K562 (cell line): ENCODE measurements at regions not wholly inside any gene's neighbourhood (a gene's known extent, or its start where the extent isn't known, plus 50 kb on each side); places are given as distances from the start of the nearest gene placed in this dataset.

Source experiments
- ATAC-seq: fragments of 200-7000 bp; cut with Tn5 transposase; 3 replicates; pipeline ENCODE4 v1.9.1; 2020; ENCODE audit warnings: moderate library complexity
- BruUV-seq: library from RNA; stranded (reverse); fragments of 400-500 nt; replicated peaks from 2 replicates; lab custom pipeline; 2021; lab: Mats Ljungman, UMichigan
- CTCF ChIA-PET: fragments of 300-600 bp; formaldehyde crosslinking; extraction: SDS; loops from one replicate; lab custom pipeline; 2021; ENCODE audit warnings: low intra/inter-chr PET ratio; lab: Yijun Ruan, JAX
- POLR2A ChIA-PET: fragments of 300-600, 350-650 bp; sonication (Branson Sonifier 250); formaldehyde crosslinking; extraction: SDS; loops from one replicate; lab custom pipeline; 2021; ENCODE audit warnings: antibody characterized with exemption, inconsistent platforms; lab: Yijun Ruan, JAX
- DNase-seq, 4 experiments: peaks; one replicate each; pipeline versions ENCODE4 v3.0.0 to v3.0.0-alpha.2; 2011 to 2018; ENCODE audit warnings: low spot score in 3 of 4, mixed read lengths in 3 of 4; ENCODE audit errors: extremely low read depth in 1 of 4
- FAIRE-seq: peaks from 2 replicates; lab custom pipeline; 2011; peaks lifted over from hg19 to GRCh38; lab: Jason Lieb, UNC
- H2AFZ ChIP-seq: 2 replicates; pipeline ENCODE4 v1.6.0; 2011; ENCODE audit warnings: low read depth, low read length, control low read depth, inconsistent platforms
- H3K27ac ChIP-seq: fragments of 200-600 bp; 3 replicates; pipeline ENCODE4 v1.8.0; 2011; ENCODE audit warnings: low read depth, mild to moderate bottlenecking, control low read depth, inconsistent platforms, low read length, moderate library complexity, mixed read lengths; ENCODE audit errors: extremely low read depth
- H3K27me3 ChIP-seq, 2 experiments: fragments of 300-600 bp in 1 of 2; 2 replicates in 1 of 2; 3 replicates in 1 of 2; pipeline versions ENCODE4 v1.6.0 to v1.8.0; 2011; ENCODE audit warnings: inconsistent platforms in 2 of 2, low read length in 2 of 2, mild to moderate bottlenecking in 1 of 2, mixed read lengths in 1 of 2, moderate library complexity in 1 of 2; ENCODE audit not compliant: control insufficient read depth in 2 of 2, insufficient read depth in 2 of 2
- H3K36me3 ChIP-seq: fragments of 300-600 bp; 3 replicates; pipeline ENCODE4 v1.8.0; 2011; ENCODE audit warnings: mild to moderate bottlenecking, low read length, inconsistent platforms; ENCODE audit not compliant: control insufficient read depth, insufficient read depth
- H3K4me1 ChIP-seq, 2 experiments: fragments of 200-600 bp in 1 of 2; replicated peaks in 1 of 2; 2 replicates in 1 of 2; 3 replicates in 1 of 2; pipeline versions ENCODE4 v1.5.1 to v1.8.0; 2011; ENCODE audit warnings: inconsistent platforms in 2 of 2, low read length in 2 of 2, mild to moderate bottlenecking in 1 of 2, mixed read lengths in 1 of 2, moderate library complexity in 1 of 2; ENCODE audit not compliant: control insufficient read depth in 2 of 2, insufficient read depth in 2 of 2
- H3K4me2 ChIP-seq: 2 replicates; pipeline ENCODE4 v1.6.1; 2011; ENCODE audit warnings: low read length, control low read depth, inconsistent platforms, mixed read lengths; ENCODE audit not compliant: insufficient read depth
- H3K4me3 ChIP-seq: fragments of 200-600 bp; sonication (generic), shearing (Covaris generic); 2 replicates; pipeline ENCODE4 v1.5.1; 2016; ENCODE audit warnings: control low read depth, inconsistent platforms
- H3K79me2 ChIP-seq: fragments of 200-600 bp; 3 replicates; pipeline ENCODE4 v1.8.0; 2011; ENCODE audit warnings: low read length, inconsistent platforms; ENCODE audit not compliant: control insufficient read depth, insufficient read depth
- H3K9ac ChIP-seq, 2 experiments: 2 replicates each; pipeline versions ENCODE4 v1.6.0 to v1.6.1; 2011; ENCODE audit warnings: low read depth in 2 of 2, low read length in 2 of 2, control low read depth in 1 of 2, inconsistent platforms in 1 of 2, mild to moderate bottlenecking in 1 of 2, mixed read lengths in 1 of 2; ENCODE audit not compliant: insufficient read depth in 1 of 2
- H3K9me1 ChIP-seq: one replicate; pipeline ENCODE4 v1.6.0; 2011; ENCODE audit warnings: inconsistent platforms, mild to moderate bottlenecking, low read length, moderate library complexity; ENCODE audit not compliant: control insufficient read depth, insufficient read depth
- H3K9me3 ChIP-seq: replicated peaks from 2 replicates; pipeline ENCODE4 v1.5.1; 2011; ENCODE audit warnings: low read depth, low read length, inconsistent platforms; ENCODE audit not compliant: control insufficient read depth, insufficient read depth
- H4K20me1 ChIP-seq: replicated peaks from 2 replicates; pipeline ENCODE4 v1.6.1; 2011; ENCODE audit warnings: low read length, inconsistent platforms, mixed read lengths; ENCODE audit not compliant: control insufficient read depth, insufficient read depth
- HDAC8 ChIP-seq: fragments of 450-650 bp; IDR thresholded peaks from 2 replicates; pipeline ENCODE4 v1.6.1; 2016; ENCODE audit warnings: mild to moderate bottlenecking, missing genetic modification characterization, moderate library complexity, missing compliant biosample characterization
- RBM17 ChIP-seq: fragments of 200-400 bp; formaldehyde crosslinking; IDR thresholded peaks from 2 replicates; pipeline ENCODE4 v1.6.1; 2017; ENCODE audit warnings: low read depth, mild to moderate bottlenecking, low read length, borderline replicate concordance
- RFX5 ChIP-seq: IDR thresholded peaks from 2 replicates; pipeline ENCODE4 v1.6.1; 2011; ENCODE audit warnings: low read depth, mild to moderate bottlenecking, improper control_type of control experiment, low read length
- ZNF212 ChIP-seq: fragments of 450-650 bp; formaldehyde crosslinking; IDR thresholded peaks from 2 replicates; pipeline ENCODE4 v1.4.0; 2020; ENCODE audit warnings: mild to moderate bottlenecking
- WGBS: fragments of 100-300 bp; shearing (Covaris generic); methylation state at CpG from one replicate; pipeline ENCODE4 v1.1.6; 2016; ENCODE audit warnings: low coverage, mixed read lengths; ENCODE audit not compliant: insufficient coverage; ENCODE audit errors: missing lambda C conversion rate; 5-methylcytosine and 5-hydroxymethylcytosine counted together
- in situ Hi-C: fragments of 300-500 bp; cut with MboI; formaldehyde crosslinking; loops from 4 replicates; pipeline ENCODE4 v1.15.0; 2018; ENCODE audit warnings: inconsistent platforms, mixed read lengths
- intact Hi-C: fragments of 100-400 bp; cut with micrococcal nuclease; formaldehyde crosslinking; loops from 2 replicates; pipeline ENCODE4 v1.14.2; 2022
- TF ChIP-seq, protein P1 (sequence below): fragments of 450-650 bp; formaldehyde crosslinking; IDR thresholded peaks from 2 replicates; pipeline ENCODE4 v1.4.0; 2020; ENCODE audit warnings: mild to moderate bottlenecking, moderate library complexity

DNA sequence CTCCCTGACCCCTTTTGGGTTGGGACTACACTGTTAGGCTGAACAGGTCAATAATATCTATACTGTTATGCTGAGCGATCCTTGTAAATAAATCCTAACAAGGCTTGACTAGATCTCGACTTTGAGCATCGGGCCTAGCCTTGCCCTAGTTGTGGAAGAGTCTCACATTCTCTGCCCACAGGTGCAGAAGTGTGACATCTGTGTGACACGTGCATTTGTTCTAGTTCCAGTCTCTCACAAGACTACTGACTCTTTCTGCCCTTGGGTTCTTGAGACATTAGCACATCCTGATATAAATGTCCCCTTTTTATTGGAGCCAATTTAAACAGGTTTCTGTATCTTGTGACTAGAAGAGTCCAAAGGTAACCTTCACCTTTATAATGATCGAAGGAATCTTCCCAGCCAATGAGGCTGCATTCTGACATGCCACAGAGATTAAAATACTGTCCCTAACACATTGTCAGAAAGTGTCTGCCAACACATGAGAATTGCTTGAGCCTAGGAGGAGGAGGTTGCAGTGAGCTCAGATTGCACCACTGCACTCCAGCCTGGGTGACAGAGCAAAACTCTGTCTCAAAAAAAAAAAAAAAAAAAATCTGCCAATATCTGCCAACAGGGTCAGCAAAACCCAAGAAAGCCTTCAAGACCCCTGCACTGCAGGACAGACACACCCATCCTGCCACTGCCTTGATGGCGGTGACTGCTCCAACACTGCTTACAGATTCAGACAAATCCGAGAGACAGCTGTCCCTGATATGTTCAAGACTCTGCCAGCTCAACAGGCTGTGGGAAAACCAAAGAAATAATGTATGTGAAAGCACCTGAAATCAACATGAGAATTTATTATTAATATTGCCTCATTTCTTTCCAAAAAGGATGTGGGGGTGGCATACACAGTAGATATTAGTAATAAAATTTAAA is 56.5 kb upstream of the PSEN2 start:
- 10% methylated on average over 7 of the region's 7 CpGs for WGBS
- H3K9me3 ChIP-seq: no peaks in the 10 kb centered on the region
- H3K4me3 ChIP-seq: no peak overlapping the region
- ChIA-PET CTCF (no interaction called here), POLR2A (interaction anchor here (2.8 to 3.4 kb wide), 2 partner anchors 9 to 12 kb away, joined by 15 to 21 read pairs; no protein-coding TSS in a partner anchor)
- no peaks in the 10 kb centered on the region for H3K79me2 ChIP-seq
- H3K27ac ChIP-seq: no peak overlapping the region
- H3K4me2 ChIP-seq: no peak overlapping the region
- no peak for ATAC-seq
- H3K4me1 ChIP-seq: no peaks in the 10 kb centered on the region
- no peak for DNase-seq
- H4K20me1 ChIP-seq: no peaks in the 10 kb centered on the region
- no peaks in the 10 kb centered on the region for H3K36me3 ChIP-seq
- no peak overlapping the region for H2AFZ ChIP-seq
- no TSS peak for BruUV-seq
- FAIRE-seq: no peak
- in situ Hi-C loops (no loop called here), intact Hi-C loops (no loop called here)
- H3K9me1 ChIP-seq: no peaks in the 10 kb centered on the region
- peaks cover 36 to 56% of the 10 kb centered on the region in 2 experiments; a peak in 4 of 5 replicates for H3K27me3 ChIP-seq
- no peak overlapping the region for H3K9ac ChIP-seq
- TF ChIP-seq ZNF212 (CRISPR knock-in tag) (no peak), RBM17 (no peak), HDAC8 (tag) (no peak), RFX5 (no peak)
- TF ChIP-seq, protein P1, sequence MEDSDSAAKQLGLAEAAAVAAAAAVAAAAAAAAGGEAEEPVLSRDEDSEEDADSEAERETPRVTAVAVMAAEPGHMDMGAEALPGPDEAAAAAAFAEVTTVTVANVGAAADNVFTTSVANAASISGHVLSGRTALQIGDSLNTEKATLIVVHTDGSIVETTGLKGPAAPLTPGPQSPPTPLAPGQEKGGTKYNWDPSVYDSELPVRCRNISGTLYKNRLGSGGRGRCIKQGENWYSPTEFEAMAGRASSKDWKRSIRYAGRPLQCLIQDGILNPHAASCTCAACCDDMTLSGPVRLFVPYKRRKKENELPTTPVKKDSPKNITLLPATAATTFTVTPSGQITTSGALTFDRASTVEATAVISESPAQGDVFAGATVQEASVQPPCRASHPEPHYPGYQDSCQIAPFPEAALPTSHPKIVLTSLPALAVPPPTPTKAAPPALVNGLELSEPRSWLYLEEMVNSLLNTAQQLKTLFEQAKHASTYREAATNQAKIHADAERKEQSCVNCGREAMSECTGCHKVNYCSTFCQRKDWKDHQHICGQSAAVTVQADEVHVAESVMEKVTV (CRISPR knock-in tag): no peak
